SK-N-MC (cell line): ENCODE measurements at regions not wholly inside any gene's neighbourhood (a gene's known extent, or its start where the extent isn't known, plus 50 kb on each side); places are given as distances from the start of the nearest gene placed in this dataset.

Source experiments
- EZH2 ChIP-seq: fragments of 200-600 bp; sonication (generic); IDR thresholded peaks from one replicate; pipeline ENCODE4 v1.6.1; 2017; ENCODE audit warnings: antibody characterized with exemption
- POLR2AphosphoS5 ChIP-seq: IDR thresholded peaks from 2 replicates; pipeline ENCODE4 v1.6.1; 2012; ENCODE audit warnings: mild to moderate bottlenecking, low read depth, low read length, borderline replicate concordance

DNA sequence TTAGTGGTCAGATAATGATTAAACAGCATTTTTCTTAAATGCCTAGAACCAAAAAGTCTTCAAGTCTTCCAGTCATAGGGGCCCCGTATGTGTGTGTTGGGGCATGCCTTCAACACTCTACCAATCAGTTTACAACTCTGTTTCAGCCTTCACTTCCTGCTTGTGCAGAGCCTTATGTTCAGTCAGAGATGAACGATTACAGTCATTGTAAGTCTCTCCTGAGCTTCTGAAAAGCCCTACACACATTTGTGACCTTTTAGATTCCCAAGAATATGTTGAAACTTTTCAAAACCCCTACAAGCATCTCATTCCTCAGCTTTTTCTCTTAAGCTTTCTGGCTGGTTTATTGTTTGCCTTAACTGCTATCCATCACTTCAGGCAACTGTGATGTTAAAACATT, 591.2 kb downstream of the ZNF674 start:
- no peak for TF ChIP-seq POLR2AphosphoS5
- no peak for TF ChIP-seq EZH2
